GM19452 (cell line): ENCODE measurements at regions not wholly inside any gene's neighbourhood (a gene's known extent, or its start where the extent isn't known, plus 50 kb on each side); places are given as distances from the start of the nearest gene placed in this dataset.
"Not testable (repeated sequence)": the region's sequence is repeated elsewhere in the genome, so short reads cannot be mapped to it uniquely, and the experiment has no call there.

Experiments used
- ATAC-seq: cut with Tn5 transposase; IDR thresholded peaks from one replicate; pipeline ENCODE4 v1.9.1; 2021; ENCODE audit not compliant: unreplicated experiment

GRCh38 chr4:100674976-100675375, 157.2 kb upstream of the EMCN start:
- ATAC-seq = no peak

- ATAC-seq = no peak
These were observed 139.4 kb upstream of the EMCN start for GRCh38 chr4:100657187-100657586.

GRCh38 chr4:100651499-100652175, 133.8 kb upstream of the EMCN start:
- ATAC-seq = no peak

GRCh38 chr4:100649417-100649816, 131.6 kb upstream of the EMCN start:
- ATAC-seq = no peak

GRCh38 chr4:100644150-100644549, 126.3 kb upstream of the EMCN start:
- no peak for ATAC-seq

- no peak for ATAC-seq
These were observed 123.5 kb upstream of the EMCN start for GRCh38 chr4:100641336-100641735.

GRCh38 chr4:100635899-100636298, 118.1 kb upstream of the EMCN start:
- ATAC-seq = no peak

- ATAC-seq = no peak
These were observed 115.4 kb upstream of the EMCN start for GRCh38 chr4:100633269-100633668.

GRCh38 chr4:100632163-100632562, 114.3 kb upstream of the EMCN start:
- no peak for ATAC-seq

- ATAC-seq = no peak
These were observed 113.6 kb upstream of the EMCN start for GRCh38 chr4:100631281-100631968.

- no peak for ATAC-seq
These were observed 112.5 kb upstream of the EMCN start for GRCh38 chr4:100630341-100630740.

GRCh38 chr4:100609810-100610209, 92.0 kb upstream of the EMCN start:
- ATAC-seq = no peak

GRCh38 chr4:100608651-100609050, 90.8 kb upstream of the EMCN start:
- ATAC-seq = not testable (repeated sequence)

GRCh38 chr4:100605144-100605543, 87.3 kb upstream of the EMCN start:
- ATAC-seq = no peak

- no peak for ATAC-seq
These were observed 76.1 kb upstream of the EMCN start for GRCh38 chr4:100593935-100594334.

- no peak for ATAC-seq
These were observed 73.5 kb upstream of the EMCN start for GRCh38 chr4:100591161-100591876.

GRCh38 chr4:100590325-100590724, 72.5 kb upstream of the EMCN start:
- ATAC-seq = no peak

- no peak for ATAC-seq
These were observed 70.3 kb upstream of the EMCN start for GRCh38 chr4:100588076-100588475.

GRCh38 chr4:100582146-100582545, 64.3 kb upstream of the EMCN start:
- ATAC-seq = no peak

GRCh38 chr4:100581337-100581736, 63.5 kb upstream of the EMCN start:
- ATAC-seq = no peak

GRCh38 chr4:100576570-100576969, 58.7 kb upstream of the EMCN start:
- no peak for ATAC-seq

GRCh38 chr4:100574607-100575006, 56.8 kb upstream of the EMCN start:
- ATAC-seq = no peak
